A673 (cell line): ENCODE measurements at regions not wholly inside any gene's neighbourhood (a gene's known extent, or its start where the extent isn't known, plus 50 kb on each side); places are given as distances from the start of the nearest gene placed in this dataset.

Source experiments
- BruUV-seq: library from RNA; stranded (reverse); fragments of 400-500 nt; replicated peaks from 2 replicates; lab custom pipeline; 2021; lab: Mats Ljungman, UMichigan
- CTCF ChIA-PET: fragments of 300-600 bp; sonication (Branson Sonifier 250); formaldehyde crosslinking; loops from one replicate; lab custom pipeline; 2022; ENCODE audit warnings: antibody characterized with exemption; lab: Charles Lee
- POLR2A ChIA-PET: fragments of 300-600 bp; sonication (Branson Sonifier 250); formaldehyde crosslinking; loops from one replicate; lab custom pipeline; 2022; ENCODE audit warnings: antibody characterized with exemption; ENCODE audit not compliant: low non-redundant PET; lab: Charles Lee
- DNase-seq: peaks from one replicate; pipeline ENCODE4 v3.0.0-alpha.2; 2015; ENCODE audit warnings: low spot score
- H3K27ac ChIP-seq: fragments of 200-600 bp; sonication (generic); 2 replicates; pipeline ENCODE4 v1.5.1; 2016; ENCODE audit warnings: mixed run types, low read depth, mild to moderate bottlenecking, mixed read lengths, antibody characterized with exemption, low read length; ENCODE audit not compliant: poor library complexity, severe bottlenecking
- H3K27me3 ChIP-seq: fragments of 200-600 bp; sonication (generic); replicated peaks from 2 replicates; pipeline ENCODE4 v1.6.1; 2017; ENCODE audit warnings: mixed run types, low read depth, mild to moderate bottlenecking, mixed read lengths, antibody characterized with exemption, low read length; ENCODE audit not compliant: insufficient read depth, poor library complexity
- H3K36me3 ChIP-seq: fragments of 200-600 bp; sonication (generic); 2 replicates; pipeline ENCODE4 v1.6.1; 2016; ENCODE audit warnings: mixed run types, mild to moderate bottlenecking, mixed read lengths, antibody characterized with exemption, low read length; ENCODE audit not compliant: insufficient read depth, poor library complexity, severe bottlenecking
- H3K4me1 ChIP-seq: fragments of 200-600 bp; sonication (generic); 2 replicates; pipeline ENCODE4 v1.6.1; 2017; ENCODE audit warnings: mixed run types, mild to moderate bottlenecking, mixed read lengths, antibody characterized with exemption, low read length; ENCODE audit not compliant: insufficient read depth, poor library complexity, severe bottlenecking
- H3K4me3 ChIP-seq: fragments of 200-600 bp; sonication (generic); 2 replicates; pipeline ENCODE4 v1.5.1; 2016; ENCODE audit warnings: low read depth, mixed run types, mild to moderate bottlenecking, mixed read lengths, low read length; ENCODE audit not compliant: poor library complexity, severe bottlenecking
- H3K9me3 ChIP-seq: fragments of 200-600 bp; sonication (generic); 2 replicates; pipeline ENCODE4 v1.6.1; 2016; ENCODE audit warnings: mixed run types, low read depth, mild to moderate bottlenecking, mixed read lengths, antibody characterized with exemption, low read length; ENCODE audit not compliant: poor library complexity, severe bottlenecking
- EZH2 ChIP-seq: fragments of 200-600 bp; sonication (generic); IDR thresholded peaks from 2 replicates; pipeline ENCODE4 v1.6.1; 2017; ENCODE audit warnings: borderline replicate concordance, low read depth, mild to moderate bottlenecking, mixed read lengths, antibody characterized with exemption, low read length; ENCODE audit not compliant: poor library complexity, severe bottlenecking
- intact Hi-C: fragments of 100-400 bp; cut with micrococcal nuclease; formaldehyde crosslinking; loops from one replicate; pipeline ENCODE4 v1.10.0; 2022; ENCODE audit not compliant: unreplicated experiment
- TF ChIP-seq, protein P1 (sequence below): fragments of 300-800, 200-600 bp; sonication (generic); conservative IDR thresholded peaks from 2 replicates; pipeline ENCODE4 v1.5.1; 2017; ENCODE audit warnings: low read depth, mild to moderate bottlenecking, antibody characterized with exemption, low read length, moderate library complexity, mixed read lengths

DNA sequence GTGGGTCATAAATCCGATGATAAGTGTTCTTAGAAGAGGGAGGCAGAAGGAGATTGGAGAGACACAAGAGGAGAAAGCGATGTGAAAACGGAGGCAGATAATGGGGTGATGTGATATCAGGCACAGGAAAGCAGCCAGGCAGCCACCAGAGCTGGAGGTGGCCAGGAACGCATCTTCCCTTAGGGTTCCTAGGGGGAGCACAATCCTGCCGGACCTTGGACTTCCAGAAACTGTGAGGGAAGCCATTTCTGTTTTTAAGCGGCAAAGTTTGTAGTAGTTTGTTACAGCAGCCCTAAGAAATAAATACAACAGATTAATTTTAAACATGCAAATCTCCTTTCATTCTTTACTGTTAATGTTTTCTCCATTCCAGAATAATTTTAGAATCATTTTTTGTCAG is 259.9 kb upstream of the TMC3 start:
- CTCF ChIA-PET: no interaction called here
- no peaks in the 10 kb centered on the region for H3K4me1 ChIP-seq

DNA sequence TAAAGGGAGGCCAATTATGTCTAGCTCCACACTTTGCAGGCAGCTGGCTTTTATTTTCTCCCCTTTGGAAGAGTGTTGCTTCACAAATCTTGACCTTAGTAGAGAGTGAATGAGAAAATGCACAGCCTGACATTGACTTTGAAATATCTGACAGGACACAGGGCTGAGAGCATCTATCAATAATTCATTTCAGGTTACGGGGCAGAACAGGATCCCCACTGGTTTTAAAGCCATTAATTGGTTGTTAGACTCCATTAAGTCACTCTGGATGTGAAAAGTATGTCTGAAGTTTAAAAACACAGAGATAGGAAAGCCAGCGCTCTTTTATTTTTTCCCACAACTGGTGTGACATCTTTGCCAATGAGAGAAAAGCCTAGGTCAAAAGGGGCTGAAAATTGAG is 251.9 kb upstream of the TMC3 start:
- no peak overlapping the region for H3K4me3 ChIP-seq
- H3K4me1 ChIP-seq: no peaks in the 10 kb centered on the region
- TF ChIP-seq, protein P1, sequence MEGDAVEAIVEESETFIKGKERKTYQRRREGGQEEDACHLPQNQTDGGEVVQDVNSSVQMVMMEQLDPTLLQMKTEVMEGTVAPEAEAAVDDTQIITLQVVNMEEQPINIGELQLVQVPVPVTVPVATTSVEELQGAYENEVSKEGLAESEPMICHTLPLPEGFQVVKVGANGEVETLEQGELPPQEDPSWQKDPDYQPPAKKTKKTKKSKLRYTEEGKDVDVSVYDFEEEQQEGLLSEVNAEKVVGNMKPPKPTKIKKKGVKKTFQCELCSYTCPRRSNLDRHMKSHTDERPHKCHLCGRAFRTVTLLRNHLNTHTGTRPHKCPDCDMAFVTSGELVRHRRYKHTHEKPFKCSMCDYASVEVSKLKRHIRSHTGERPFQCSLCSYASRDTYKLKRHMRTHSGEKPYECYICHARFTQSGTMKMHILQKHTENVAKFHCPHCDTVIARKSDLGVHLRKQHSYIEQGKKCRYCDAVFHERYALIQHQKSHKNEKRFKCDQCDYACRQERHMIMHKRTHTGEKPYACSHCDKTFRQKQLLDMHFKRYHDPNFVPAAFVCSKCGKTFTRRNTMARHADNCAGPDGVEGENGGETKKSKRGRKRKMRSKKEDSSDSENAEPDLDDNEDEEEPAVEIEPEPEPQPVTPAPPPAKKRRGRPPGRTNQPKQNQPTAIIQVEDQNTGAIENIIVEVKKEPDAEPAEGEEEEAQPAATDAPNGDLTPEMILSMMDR: no peak
- TF ChIP-seq EZH2: no peak
- DNase-seq: no peak
- ChIA-PET CTCF (no interaction called here), POLR2A (no interaction called here)
- no peaks in the 10 kb centered on the region for H3K9me3 ChIP-seq
- intact Hi-C loops: no loop called here
- BruUV-seq: no TSS peak
- no peaks in the 10 kb centered on the region for H3K27me3 ChIP-seq
- no peak overlapping the region for H3K27ac ChIP-seq
- no peaks in the 10 kb centered on the region for H3K36me3 ChIP-seq

More for the DNA sequence above, 259.9 kb upstream of the TMC3 start:
- TF ChIP-seq EZH2: no peak
- TF ChIP-seq, protein P1: no peak
- BruUV-seq: no TSS peak
- Histone ChIP-seq H3K9me3 (no peaks in the 10 kb centered on the region), H3K27me3 (no peaks in the 10 kb centered on the region), H3K27ac (no peak overlapping the region), H3K4me3 (no peak overlapping the region), H3K36me3 (no peaks in the 10 kb centered on the region)
- intact Hi-C loops: no loop called here
- POLR2A ChIA-PET: no interaction called here
- no peak for DNase-seq

DNA sequence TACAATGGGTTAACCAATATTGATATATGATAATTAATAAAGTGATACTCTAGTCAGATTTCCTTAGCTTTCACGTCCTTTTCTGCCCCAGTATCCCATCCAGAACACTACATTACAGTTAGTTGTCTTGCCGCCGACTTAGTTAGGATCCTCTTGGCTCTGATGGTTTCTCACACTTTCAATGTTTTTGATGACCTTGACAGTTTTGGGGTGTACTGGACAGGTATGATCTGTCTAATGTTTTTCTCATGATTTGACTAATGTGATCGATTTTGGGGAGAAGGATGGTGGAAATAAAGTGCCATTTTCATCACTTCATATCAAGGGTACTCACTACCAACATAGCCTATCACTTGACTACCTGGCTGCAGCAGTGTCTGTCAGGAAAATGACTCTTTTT is 245.0 kb upstream of the TMC3 start:
- ChIA-PET CTCF (no interaction called here), POLR2A (no interaction called here)
- no peak for DNase-seq
- no peaks in the 10 kb centered on the region for H3K9me3 ChIP-seq
- no peaks in the 10 kb centered on the region for H3K27me3 ChIP-seq
- H3K4me1 ChIP-seq: no peaks in the 10 kb centered on the region
- TF ChIP-seq, protein P1: no peak
- no peak for TF ChIP-seq EZH2
- no peak overlapping the region for H3K27ac ChIP-seq
- H3K36me3 ChIP-seq: no peaks in the 10 kb centered on the region
- intact Hi-C loops: no loop called here
- H3K4me3 ChIP-seq: no peak overlapping the region
- no TSS peak for BruUV-seq
